ENCODE measurements at regions not wholly inside any gene's neighbourhood (a gene's known extent, or its start where the extent isn't known, plus 50 kb on each side); places are given as distances from the start of the nearest gene placed in this dataset.

DNA sequence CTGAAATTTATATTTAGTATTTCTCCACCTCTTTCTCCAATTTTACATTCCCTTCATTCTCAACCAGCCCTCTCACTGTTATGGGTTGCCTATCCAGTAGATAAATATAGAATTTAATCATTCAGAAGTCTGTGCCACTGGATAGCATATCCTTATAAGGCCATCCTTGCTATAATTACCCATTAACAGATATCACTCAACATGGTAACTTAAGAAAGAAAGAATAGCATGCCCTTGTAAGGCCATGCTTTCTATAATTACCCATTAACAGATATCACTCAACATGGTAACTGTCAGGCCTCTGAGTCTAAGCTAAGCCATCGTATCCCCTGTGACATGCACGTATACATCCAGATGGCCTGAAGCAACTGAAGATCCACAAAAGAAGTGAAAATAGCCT, 1137.4 kb upstream of the FAM98A start:
- Histone ChIP-seq H3K4me3 (ENCODE audit: low read depth, low read length) (no peak overlapping the region), H3K4me1 (peaks cover 17% of the 10 kb centered on the region), H3K27me3 (no peaks in the 10 kb centered on the region), H3K36me3 (no peaks in the 10 kb centered on the region), H3K9me3 (no peaks in the 10 kb centered on the region)
- TF ChIP-seq, protein P1, sequence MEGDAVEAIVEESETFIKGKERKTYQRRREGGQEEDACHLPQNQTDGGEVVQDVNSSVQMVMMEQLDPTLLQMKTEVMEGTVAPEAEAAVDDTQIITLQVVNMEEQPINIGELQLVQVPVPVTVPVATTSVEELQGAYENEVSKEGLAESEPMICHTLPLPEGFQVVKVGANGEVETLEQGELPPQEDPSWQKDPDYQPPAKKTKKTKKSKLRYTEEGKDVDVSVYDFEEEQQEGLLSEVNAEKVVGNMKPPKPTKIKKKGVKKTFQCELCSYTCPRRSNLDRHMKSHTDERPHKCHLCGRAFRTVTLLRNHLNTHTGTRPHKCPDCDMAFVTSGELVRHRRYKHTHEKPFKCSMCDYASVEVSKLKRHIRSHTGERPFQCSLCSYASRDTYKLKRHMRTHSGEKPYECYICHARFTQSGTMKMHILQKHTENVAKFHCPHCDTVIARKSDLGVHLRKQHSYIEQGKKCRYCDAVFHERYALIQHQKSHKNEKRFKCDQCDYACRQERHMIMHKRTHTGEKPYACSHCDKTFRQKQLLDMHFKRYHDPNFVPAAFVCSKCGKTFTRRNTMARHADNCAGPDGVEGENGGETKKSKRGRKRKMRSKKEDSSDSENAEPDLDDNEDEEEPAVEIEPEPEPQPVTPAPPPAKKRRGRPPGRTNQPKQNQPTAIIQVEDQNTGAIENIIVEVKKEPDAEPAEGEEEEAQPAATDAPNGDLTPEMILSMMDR (IDR thresholded peaks at IDR 0.05; ENCODE audit: low read depth, low read length) = no peak
- peak; percentile 15 for DNase-seq

DNA sequence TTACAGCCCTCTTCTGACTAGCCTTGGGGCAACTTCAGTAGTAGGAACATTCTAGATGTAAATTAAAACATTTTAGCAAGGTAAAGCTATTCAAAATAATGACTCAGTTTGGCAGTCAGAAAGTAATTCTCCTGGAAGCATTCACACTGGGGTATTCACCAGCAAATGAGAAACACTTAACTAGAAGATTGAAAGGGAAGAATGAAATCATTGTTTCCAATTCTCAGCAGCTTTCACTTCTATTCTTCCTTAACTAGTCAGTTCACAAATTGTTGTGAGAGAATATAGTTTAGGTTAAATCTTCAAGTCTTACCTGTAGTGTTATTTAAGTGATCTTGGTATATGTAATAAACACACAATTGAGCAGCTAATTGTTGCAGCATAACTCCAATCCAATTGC, 1135.6 kb upstream of the FAM98A start:
- Histone ChIP-seq H3K27me3 (no peaks in the 10 kb centered on the region), H3K9me3 (no peaks in the 10 kb centered on the region), H3K4me3 (ENCODE audit: low read depth, low read length) (no peak overlapping the region), H3K36me3 (no peaks in the 10 kb centered on the region), H3K4me1 (peaks cover 14% of the 10 kb centered on the region)
- DNase-seq = no peak
- TF ChIP-seq, protein P1 (IDR thresholded peaks at IDR 0.05; ENCODE audit: low read depth, low read length) = no peak

DNA sequence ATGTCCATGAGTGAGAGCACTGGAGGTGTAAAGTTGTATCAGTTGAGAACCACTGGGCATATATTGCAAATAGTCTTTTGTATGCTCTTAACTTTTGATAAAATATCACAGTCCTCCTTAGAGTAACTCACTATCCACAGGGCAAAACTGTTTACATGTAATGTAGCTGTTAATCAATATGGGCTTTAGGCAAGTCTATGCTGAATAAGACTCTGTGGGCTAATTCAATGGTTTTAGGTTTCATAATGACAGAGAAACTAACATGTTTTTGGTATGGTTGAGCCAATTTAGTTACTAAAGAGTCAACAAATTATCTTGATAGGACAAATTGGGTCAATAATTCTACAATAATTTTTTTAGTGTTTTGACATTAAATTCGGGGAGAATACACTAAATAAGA, 1134.9 kb upstream of the FAM98A start:
- DNase-seq = no peak
- Histone ChIP-seq H3K4me3 (ENCODE audit: low read depth, low read length) (no peak overlapping the region), H3K27me3 (no peaks in the 10 kb centered on the region), H3K4me1 (peaks cover 14% of the 10 kb centered on the region), H3K9me3 (no peaks in the 10 kb centered on the region), H3K36me3 (no peaks in the 10 kb centered on the region)
- TF ChIP-seq, protein P1 (IDR thresholded peaks at IDR 0.05; ENCODE audit: low read depth, low read length) = no peak

DNA sequence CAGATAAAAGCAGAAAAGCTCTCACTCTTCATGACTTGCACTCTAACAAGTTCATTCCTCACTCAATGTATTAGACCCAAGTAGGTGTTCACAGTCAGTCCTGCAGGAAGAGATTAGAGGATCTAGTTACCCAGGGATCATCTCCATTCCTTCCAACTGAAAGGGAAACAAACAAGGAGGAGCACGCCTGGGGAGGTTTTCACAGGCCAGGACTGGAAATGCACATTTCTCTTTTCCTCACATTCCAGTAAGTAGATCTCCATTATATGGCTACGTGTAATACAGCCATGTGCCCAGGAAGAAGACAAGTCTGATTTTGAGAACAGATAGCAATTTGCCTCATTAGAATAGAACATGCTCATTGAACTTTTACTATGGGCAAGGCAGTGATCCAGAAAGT, 1132.2 kb upstream of the FAM98A start:
- Histone ChIP-seq H3K27me3 (no peaks in the 10 kb centered on the region), H3K4me3 (ENCODE audit: low read depth, low read length) (no peak overlapping the region), H3K9me3 (no peaks in the 10 kb centered on the region), H3K36me3 (no peaks in the 10 kb centered on the region), H3K4me1 (no peaks in the 10 kb centered on the region; the same call in 1 of the 2 replicates)
- TF ChIP-seq, protein P1 (IDR thresholded peaks at IDR 0.05; ENCODE audit: low read depth, low read length) = no peak
- DNase-seq = no peak

DNA sequence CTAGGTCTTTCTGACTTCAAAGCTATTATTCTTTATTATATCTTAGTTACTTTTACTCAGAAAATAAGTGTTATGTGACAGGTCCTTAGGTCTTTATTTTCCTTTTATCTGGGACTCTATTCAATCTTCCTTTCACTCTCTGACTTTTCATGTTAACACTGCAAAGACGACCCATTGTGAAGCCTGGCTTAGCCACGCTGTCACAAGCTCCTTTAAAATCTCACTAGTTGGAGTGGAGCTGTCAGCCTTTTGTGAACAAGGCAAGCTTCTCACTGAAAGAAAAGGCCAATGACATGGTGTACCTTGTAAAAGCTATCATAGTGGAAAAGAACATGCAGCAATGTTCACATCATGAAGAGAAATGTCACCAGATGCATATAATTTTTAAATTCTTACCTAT, 1130.7 kb upstream of the FAM98A start:
- H3K4me3 ChIP-seq (ENCODE audit: low read depth, low read length) = no peak overlapping the region
- TF ChIP-seq, protein P1 (IDR thresholded peaks at IDR 0.05; ENCODE audit: low read depth, low read length) = no peak
- H3K9me3 ChIP-seq = no peaks in the 10 kb centered on the region
- no peak for DNase-seq
- no peaks in the 10 kb centered on the region for H3K36me3 ChIP-seq
- H3K27me3 ChIP-seq = no peaks in the 10 kb centered on the region
- no peaks in the 10 kb centered on the region; the same call in 1 of the 2 replicates for H3K4me1 ChIP-seq

DNA sequence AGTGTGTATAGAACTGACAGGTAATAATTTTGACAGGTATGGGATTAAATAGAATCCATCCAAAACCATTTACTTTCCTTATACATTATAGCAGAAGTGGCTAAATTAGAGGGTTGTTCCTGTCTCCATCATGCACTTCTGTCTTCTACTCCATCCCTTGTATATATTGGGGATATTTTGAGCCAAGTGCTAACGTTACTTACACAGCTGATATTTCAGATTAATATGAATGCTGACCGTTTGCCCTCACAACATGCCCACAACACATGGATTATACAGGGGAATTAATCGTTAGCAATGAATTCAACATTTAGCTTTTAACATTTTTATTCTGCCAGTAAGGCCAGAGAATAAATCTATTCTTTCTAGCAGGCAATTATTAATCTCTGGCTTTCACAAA, 1125.0 kb upstream of the FAM98A start:
- H3K9me3 ChIP-seq = no peaks in the 10 kb centered on the region
- TF ChIP-seq, protein P1 (IDR thresholded peaks at IDR 0.05; ENCODE audit: low read depth, low read length) = no peak

More for the DNA sequence above, 1125.0 kb upstream of the FAM98A start:
- Histone ChIP-seq H3K4me3 (ENCODE audit: low read depth, low read length) (no peak overlapping the region), H3K4me1 (no peaks in the 10 kb centered on the region), H3K36me3 (no peaks in the 10 kb centered on the region), H3K27me3 (no peaks in the 10 kb centered on the region)
- no peak for DNase-seq
